ENCODE measurements at regions not wholly inside any gene's neighbourhood (a gene's known extent, or its start where the extent isn't known, plus 50 kb on each side); places are given as distances from the start of the nearest gene placed in this dataset.
A peak's percentile ranks its signal among the peaks of the same experiment; 100 is the strongest.

- Histone ChIP-seq H4K8ac (replicated peaks; ENCODE audit: insufficient read length, low read depth, low read length) (no peak overlapping the region), H4K91ac (ENCODE audit: insufficient read length, low read depth, low read length) (no peak overlapping the region), H3K4me1 (ENCODE audit: insufficient read depth, low read length) (no peaks in the 10 kb centered on the region; the same call in 1 of the 2 replicates), H3K9me3 (ENCODE audit: control insufficient read depth, low read depth, low read length) (no peaks in the 10 kb centered on the region), H2BK15ac (ENCODE audit: low read depth, low read length) (no peak overlapping the region), H4K20me1 (ENCODE audit: control insufficient read depth, insufficient read depth, insufficient read length) (no peaks in the 10 kb centered on the region), H3K27me3 (ENCODE audit: insufficient read depth, low read length) (no peaks in the 10 kb centered on the region), H2BK20ac (ENCODE audit: low read depth, low read length, poor library complexity, severe bottlenecking) (no peak overlapping the region), H3K18ac (ENCODE audit: insufficient read length, low read depth, low read length) (no peak overlapping the region), H4K5ac (ENCODE audit: insufficient read length, low read depth, low read length) (no peak overlapping the region), H3K56ac (ENCODE audit: insufficient read length, low read depth, low read length) (no peak overlapping the region), H3K4me2 (ENCODE audit: insufficient read depth, insufficient read length, low read length) (no peak overlapping the region), H3K9ac (ENCODE audit: extremely low read depth, insufficient read length, low read length) (no peak overlapping the region), H3K14ac (ENCODE audit: insufficient read depth, low read length) (no peak overlapping the region), H3K4ac (ENCODE audit: low read depth, low read length) (no peak overlapping the region), H2BK120ac (ENCODE audit: low read depth, low read length, poor library complexity, severe bottlenecking) (no peak overlapping the region), H3K23me2 (ENCODE audit: insufficient read length, low read depth, low read length, poor library complexity, severe bottlenecking) (no peaks in the 10 kb centered on the region), H3K27ac (ENCODE audit: insufficient read length, low read depth, low read length) (no peak overlapping the region), H3K79me1 (ENCODE audit: insufficient read depth, low read depth, low read length, poor library complexity, severe bottlenecking) (no peaks in the 10 kb centered on the region), H3K79me2 (ENCODE audit: insufficient read depth, low read length) (no peaks in the 10 kb centered on the region), H2AK5ac (ENCODE audit: insufficient read length, low read length) (no peak overlapping the region), H2BK12ac (ENCODE audit: insufficient read length, low read depth, low read length) (no peak overlapping the region), H3K23ac (ENCODE audit: insufficient read length, low read depth, low read length) (no peak overlapping the region), H2AFZ (ENCODE audit: low read length) (no peak overlapping the region), H3T11ph (ENCODE audit: low read length) (no peak overlapping the region), H2BK5ac (ENCODE audit: insufficient read length, low read length) (no peak overlapping the region)
- no CpG with 5 or more reads among the region's 1 CpG for WGBS (ENCODE audit: extremely low coverage, insufficient read length, low lambda C conversion rate)
- Mint-ChIP-seq H3K27ac (peak overlapping the region in 1 of 3 experiments; percentile 6; a peak in 2 of 7 replicates), H3K4me3 (no peak overlapping the region), H3K27me3 (ENCODE audit: low read depth) (peaks cover under 1% of the 10 kb centered on the region; the same call in 1 of the 2 replicates), H3K36me3 (ENCODE audit: insufficient read depth in 1 of 3, low read depth in 3 of 3) (no peaks in the 10 kb centered on the region; a peak in 1 of 7 replicates), H3K4me1 (peaks cover 38% of the 10 kb centered on the region in 2 experiments), H3K9me3 (no peaks in the 10 kb centered on the region)
- DNase-seq: no peak
- no peak for TF ChIP-seq CTCF (conservative IDR thresholded peaks at IDR 0.05)
These were observed 324.0 kb downstream of the KCNRG start for GRCh38 chr13:50339271-50339670.

All from H9 (cell line).